Stimulated activated naive CD8-positive, alpha-beta T cell treated with anti-CD3 and anti-CD28 coated beads, Interleukin-15, Interleukin-2, amounts not matched to agents 100 U/mL and 50 U/mL, for 24 hours (primary cell): ENCODE measurements at regions not wholly inside any gene's neighbourhood (a gene's known extent, or its start where the extent isn't known, plus 50 kb on each side); places are given as distances from the start of the nearest gene placed in this dataset.

Source experiments
- ATAC-seq: fragments of 150-1000 bp; cut with Tn5 transposase; one replicate; pipeline ENCODE4 v1.10.0; 2021
- DNase-seq: peaks from one replicate; pipeline ENCODE4 v3.0.0; 2021

DNA sequence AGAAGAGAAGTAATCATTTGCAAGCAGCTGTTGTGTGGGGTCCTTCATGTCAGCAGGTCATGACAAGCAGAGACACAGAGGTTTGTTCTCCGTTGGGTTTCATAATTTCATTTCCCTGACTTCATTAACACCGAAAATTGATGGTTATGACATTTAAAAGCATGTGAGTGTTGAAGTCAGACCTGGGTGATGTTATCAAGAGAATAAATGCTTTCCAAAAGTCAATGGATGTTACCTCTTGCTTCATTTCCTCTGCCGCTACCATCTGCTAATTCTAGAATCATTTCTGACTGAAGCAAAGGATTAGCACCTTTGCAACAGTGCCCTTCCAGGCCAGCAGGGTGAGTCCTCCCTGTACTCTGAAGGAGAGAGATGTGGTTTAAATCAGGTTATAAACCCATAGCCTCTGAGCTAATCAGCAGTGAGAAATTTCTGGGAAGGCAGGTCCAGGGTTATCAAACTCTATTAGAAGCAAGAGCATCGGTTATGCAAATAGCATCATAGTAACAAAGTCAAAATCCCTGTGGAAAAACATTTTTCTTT is 446.2 kb downstream of the PIK3C3 start:
- ATAC-seq (no peak), DNase-seq (no peak)

DNA sequence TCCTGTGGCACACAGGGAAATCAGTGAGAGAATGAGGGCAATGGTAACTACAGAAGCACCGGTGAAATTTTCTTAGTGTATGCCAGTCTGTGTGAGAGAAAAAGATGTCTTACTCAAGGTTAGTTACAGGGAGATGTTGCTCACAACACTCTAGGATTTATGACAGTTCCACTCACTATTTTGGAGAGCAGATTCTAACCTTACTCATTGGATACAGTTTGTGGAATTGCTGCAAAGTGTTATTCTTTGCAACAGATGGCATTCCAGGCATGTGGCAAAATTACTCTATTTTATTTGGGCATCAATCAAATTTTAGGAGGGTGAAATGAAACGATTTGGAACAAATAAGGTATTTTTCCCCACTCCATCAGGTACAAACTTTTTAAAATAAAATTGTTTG is 449.1 kb downstream of the PIK3C3 start:
- no peak for ATAC-seq
- DNase-seq, result no peak

DNA sequence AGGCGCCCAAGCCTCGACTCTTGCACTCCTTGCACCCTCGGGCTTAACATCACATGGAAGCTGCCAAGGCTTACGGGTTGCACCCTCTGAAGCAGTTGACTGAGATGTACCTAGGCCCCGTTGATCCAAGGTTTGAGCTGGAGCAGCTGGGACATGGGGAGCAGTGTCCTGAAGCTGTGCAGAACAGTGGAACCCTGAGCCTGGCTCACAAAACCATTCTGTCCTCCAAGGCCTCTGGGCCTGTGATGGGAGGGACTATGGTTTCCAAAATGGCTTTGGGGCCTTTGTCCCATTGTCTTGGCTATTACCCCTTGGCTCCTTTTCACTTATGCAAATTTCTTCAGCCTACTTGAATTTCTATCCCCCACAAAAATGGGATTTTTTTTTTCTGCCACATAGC is 454.0 kb downstream of the PIK3C3 start:
- DNase-seq, result no peak
- no peak for ATAC-seq

DNA sequence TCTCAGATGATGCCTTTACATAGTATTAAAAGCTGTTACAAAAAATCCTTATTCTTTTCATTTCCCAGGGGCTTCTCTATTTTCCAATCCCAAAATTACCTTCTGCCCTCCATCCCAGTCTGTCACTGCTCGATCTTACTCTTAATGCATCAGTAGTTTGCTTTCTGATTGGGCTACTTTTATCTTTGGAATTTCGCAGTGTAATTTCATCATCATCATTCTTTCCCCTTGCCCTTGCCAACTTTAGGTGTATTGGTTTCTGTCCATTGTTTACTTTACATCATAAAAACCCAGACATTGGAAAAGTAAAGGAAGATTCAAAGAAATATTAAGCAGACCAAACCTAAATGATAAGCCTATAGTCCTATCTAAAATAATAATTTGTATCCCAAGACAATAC is 457.2 kb downstream of the PIK3C3 start:
- DNase-seq, result no peak
- no peak for ATAC-seq

DNA sequence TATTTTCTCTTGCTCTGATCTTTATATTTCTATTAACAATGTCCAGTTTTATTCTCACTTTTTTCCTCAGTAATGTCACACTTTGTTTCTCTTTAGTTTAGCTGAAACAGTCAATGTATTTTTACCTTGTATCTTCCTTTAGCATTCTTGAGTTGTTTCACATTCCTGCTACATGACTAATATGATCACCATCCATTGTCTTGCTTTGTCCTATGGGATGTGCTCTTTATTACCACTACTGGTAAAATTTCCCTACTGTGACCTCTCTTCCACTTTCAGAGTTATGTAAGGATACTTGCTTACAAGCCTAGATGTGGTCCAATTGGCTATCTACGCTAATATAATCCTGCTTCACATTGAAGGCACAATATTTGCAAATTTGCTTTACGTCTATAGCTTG is 457.9 kb downstream of the PIK3C3 start:
- ATAC-seq (no peak), DNase-seq (no peak)

DNA sequence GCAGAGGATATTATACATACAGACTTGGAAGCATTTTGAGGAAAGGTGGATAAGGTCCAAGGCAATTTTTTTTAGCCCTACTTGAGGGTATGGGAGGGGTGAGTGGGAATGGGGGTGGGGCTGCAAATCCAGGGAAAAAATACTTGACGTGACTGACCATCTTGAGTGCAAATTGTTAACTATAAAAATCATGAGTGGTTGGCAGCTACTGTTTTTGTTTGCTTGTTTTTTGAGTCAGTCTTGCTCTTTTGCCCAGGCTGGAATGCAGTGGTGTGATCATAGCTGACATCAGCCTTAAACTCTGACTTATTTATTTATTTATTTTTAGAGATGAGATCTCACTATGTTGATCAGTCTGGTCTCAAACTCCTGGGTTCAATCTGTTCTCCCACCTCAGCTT is 458.8 kb downstream of the PIK3C3 start:
- ATAC-seq, result no peak
- no peak for DNase-seq

DNA sequence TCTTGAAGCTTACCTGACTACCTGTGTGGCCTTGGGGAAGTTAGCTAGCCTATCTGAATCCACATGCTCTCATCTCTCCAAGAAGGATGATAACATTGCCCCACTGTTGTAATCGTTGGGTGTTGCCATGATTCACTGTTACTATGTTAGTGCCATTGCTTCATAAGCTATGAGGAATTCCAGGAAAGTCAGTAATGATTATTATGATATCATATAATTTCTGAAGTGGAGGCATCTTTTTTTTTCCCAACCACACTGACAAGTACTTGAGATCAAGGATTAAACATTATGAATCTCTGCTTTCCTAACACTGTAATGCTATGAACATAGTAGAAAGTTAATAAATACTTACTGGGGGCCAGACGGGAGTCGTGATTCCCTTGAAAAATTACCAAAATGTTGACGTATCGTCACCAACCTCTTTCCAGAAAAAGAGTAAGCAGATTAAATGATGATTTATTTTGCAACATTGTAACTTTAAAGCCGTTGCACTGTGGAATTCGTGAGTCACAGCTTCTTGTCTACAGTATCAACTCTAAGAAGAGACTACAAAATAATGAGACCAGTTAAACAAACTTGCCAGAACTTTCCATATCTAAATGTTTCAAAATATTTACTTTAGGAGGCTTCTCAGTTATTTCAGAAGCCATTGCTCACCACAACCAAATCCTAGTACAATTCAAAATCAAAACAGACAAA is 459.9 kb downstream of the PIK3C3 start:
- DNase-seq (no peak), ATAC-seq (no peak)

DNA sequence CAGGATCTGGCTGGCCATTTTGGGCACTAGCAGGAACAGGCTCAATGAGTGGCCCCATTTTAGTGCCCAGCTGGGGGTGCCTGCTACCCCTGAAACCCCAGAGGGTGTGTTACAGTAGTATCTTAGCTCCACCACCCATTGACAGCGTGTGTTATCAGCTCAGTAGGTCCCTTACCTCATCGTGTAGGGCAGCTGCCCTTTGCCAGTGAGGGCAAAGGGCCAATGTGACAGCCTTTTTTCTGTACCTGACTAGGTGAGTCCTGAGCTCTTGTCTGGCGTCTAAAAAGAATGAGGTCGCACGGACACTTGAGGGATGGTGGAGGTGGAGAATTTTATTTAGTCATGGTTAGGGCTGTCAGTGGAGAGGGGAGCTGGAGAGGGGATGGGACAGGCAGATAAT is 462.2 kb downstream of the PIK3C3 start:
- ATAC-seq (no peak), DNase-seq (no peak)

DNA sequence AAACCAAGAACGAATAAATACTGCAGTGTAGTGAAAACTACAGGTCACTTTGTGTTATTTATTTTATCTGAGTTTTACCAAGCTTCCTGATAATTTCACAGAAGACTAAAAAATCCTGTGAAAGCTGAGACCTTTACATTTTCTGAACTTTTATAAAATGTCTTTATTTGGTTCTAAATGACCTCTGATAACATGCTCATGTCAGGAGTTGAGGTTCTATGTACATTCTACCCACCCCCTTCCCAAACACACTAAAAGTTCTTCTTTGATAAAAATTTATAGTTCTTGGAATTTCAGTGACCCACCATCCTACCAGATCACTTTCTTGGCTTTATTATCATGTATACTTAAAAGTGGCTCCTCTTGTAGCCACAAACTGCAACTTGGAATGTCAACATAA is 463.1 kb downstream of the PIK3C3 start:
- DNase-seq, result no peak

DNA sequence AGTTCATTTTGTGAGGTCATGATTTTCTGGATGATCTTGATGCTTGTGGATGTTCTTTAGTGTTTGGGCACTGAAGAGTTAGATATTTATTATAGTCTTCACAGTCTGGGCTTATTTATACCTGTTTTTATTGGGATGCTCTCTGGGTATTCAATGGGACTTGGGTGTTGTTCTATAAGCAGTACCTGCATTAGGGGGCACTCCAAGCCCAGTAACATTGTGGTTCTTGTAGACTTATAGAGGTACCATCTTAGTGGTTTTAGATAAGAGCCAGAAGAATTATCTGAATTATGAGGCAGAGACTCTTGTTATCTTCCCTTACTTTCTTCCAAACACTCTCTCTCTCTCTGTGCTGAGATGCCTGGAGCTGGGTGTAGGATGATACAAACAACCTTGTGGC is 470.0 kb downstream of the PIK3C3 start:
- ATAC-seq (no peak), DNase-seq (no peak)

More for the DNA sequence above, 463.1 kb downstream of the PIK3C3 start:
- no peak for ATAC-seq

DNA sequence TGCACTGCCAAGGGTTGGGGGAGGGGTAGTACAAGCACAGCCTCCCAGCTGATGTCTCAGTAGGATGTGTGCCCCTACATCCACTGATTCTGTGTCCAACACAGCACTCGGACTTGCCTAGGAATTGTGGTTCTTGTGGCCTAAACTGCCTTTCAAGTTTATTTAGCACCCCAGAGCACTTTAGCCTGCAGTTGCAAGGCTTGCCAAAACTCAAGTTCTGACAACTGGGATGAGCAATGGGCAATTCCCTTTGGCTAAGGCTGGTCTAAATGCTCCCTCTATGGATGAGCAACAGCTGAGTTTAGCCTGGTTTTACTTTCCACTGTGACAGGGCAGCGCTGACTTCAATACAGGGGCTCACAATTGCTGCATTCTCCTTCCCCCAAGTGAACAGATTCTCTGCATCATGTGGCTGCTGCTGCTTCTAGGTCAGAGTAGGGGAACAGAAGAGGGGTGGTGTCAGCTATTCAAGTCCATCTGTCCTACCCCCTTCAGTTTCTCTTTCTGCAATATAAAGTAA is 471.5 kb downstream of the PIK3C3 start:
- no peak for ATAC-seq
- no peak for DNase-seq

DNA sequence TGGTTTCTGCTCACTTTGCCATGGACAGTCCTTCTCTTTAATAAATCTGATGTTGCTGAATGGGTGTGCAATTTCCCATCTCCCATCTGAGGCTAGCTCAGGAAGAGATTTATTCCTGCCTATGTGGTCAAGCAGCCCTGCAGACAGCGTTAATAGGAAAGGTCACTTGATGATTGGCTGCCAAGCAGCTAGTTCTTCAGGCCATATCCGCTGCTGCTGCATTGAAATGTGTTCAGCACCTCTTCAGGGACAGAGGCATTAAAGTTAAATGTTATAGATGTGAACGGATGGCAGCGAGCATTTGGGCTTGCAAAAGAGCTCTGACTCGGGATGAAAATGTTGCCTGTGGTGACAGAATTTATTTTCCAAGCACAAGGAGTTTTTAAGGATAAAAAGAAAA is 474.2 kb downstream of the PIK3C3 start:
- no peak for DNase-seq
- no peak for ATAC-seq

DNA sequence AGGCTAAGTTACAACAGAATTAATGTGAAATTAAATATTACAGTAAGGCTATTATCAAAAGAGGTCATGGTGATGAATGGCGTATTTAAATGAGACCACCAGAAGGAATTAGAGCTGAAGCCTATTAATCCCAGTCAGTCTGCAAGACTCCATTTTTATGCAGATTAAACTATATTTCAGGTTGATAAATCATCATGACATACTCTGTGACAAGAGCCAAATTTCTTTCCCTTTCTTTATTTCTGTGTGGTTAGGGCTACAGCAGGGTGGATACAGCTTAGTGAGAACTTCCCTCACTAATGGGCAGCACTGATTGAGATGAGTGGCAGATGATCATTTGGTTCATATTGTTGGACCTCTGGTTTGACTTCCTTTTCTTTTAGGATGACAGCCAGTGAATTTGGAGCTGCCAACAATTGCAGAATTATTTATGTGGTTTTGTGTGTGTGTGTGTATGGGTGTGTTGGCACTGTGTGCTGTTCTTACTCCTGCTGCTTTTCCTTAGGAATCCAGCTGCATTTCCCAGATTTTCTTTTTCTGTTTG is 481.3 kb downstream of the PIK3C3 start:
- DNase-seq (no peak), ATAC-seq (no peak)

DNA sequence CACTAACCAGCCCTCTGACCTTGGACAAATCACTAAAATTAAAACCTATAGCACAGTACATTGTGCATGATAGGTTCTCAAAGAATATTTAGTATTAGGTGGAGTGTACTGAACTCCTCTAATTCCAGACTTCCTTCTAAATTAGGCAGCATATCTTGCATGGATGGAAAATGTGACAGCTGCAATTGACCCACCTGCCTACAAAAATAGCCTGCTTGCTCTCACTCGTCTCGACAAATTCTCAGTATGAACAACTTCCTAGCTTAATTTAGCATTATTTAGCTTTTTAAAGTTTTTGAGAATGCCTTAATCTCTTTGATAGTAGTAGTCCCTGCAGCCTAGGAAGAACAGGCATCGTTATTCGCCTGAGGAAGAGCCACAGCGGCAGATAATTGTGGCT is 482.0 kb downstream of the PIK3C3 start:
- no peak for ATAC-seq
- no peak for DNase-seq

DNA sequence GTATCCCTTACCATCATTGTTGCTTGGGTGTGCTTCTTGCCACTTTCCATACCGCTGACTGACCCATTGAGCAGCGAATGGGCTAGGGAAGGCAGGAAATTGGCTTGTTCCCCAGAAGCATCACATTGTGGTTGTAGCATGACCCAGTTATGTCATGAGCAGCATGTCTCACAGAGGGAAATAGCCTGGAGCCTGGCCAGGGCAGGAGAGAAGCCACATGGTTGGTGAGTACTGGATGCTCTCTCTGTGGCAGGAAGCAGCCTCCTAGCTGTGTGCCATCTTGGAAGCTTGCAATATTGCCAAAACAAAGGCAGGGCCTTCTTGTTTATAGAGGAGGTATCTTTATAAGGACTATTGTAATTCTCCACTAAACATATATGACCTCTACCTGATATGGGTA is 482.6 kb downstream of the PIK3C3 start:
- DNase-seq, result no peak
- no peak for ATAC-seq

DNA sequence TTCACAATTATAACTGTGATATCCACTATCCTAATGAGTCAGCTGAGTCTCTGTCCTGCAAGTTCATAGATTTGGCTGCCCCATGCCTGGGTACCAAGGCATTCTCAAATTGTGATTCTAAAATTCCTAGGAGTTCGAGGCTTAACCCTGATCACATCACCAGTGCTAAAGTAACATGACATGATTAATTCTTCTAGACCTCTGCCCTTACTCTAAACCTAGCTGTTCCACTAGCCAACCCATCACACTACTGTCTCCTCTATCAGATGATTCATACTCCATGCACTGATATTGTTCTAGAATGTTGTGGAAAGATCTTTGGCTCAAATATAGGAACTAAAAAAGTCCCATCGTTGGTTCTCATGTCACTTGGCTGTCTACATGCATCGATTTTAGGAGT is 487.6 kb downstream of the PIK3C3 start:
- no peak for ATAC-seq
- DNase-seq, result no peak

DNA sequence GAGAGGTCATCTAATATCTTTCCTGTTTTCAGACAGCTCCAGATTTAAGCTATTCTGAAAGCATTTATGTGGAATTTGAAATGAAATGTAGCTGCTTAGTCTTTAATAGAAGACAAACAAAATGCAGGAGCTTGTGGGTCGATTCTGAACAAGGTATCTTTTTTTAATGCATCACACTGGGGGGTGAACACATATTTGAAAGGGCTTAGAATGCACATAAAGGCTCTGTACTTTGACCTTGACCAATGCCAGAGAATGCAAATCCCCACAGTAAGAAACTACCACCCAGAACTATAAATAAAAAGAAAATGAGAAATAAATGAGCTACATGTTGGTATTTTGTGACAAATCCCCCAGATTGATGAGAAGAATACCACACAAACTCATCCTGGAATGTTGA is 489.3 kb downstream of the PIK3C3 start:
- ATAC-seq, result no peak
- no peak for DNase-seq

DNA sequence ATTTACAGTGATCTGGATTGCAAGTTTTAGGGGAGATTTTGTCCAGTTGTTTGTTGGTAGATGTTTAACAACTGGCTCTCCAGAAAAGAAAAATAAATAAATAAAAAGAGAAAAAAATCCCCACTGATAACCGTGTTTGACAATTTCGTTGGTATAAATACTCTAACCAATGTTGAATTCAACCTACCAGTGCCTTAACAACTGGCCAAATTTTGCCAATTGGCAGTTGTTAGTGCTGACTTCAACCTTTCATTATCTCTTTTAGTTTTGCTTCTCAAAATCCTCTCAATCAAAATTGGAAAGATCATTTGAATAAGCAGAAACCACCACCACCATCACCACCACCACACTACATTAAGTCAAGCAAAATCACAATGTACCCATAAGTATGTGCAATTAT is 490.3 kb downstream of the PIK3C3 start:
- DNase-seq, result no peak
- ATAC-seq, result no peak

DNA sequence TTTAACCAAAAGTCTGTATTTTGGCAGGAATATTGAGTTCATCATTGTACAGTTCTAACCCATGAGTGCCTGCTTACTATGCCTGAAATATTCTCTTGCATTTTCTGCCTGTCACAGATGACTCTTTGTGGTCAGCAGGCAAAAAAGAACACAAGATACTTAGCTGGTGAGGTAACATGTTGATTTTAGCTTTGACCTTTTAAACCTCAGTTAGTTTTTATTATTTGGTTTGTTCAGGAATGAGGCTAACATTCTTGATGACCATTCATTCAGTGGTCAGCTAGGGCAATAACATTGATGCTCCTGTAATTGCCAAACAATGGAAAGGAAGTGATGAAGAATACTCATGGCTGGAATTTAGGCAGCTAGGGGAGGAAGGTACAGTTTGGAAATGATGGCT is 491.2 kb downstream of the PIK3C3 start:
- ATAC-seq (no peak), DNase-seq (no peak)

DNA sequence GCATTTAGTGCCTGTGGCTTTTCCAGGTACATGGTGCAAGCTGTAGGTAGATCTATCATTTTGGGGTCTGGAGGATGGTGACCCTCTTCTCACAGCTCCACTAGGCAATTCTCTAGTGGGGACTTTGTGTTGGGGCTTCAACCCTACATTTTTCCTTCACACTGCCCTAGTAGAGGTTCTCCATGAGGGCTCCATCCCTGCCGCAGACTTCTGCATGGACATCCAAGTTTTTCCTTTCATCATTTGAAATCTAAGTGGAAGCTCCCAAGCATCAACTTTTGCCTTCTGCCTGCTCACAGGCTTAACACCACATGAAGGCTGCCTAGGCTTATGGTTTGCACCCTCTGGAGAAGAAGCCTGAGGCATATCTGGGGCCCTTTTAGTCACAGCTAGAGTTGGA is 492.7 kb downstream of the PIK3C3 start:
- DNase-seq, result no peak

DNA sequence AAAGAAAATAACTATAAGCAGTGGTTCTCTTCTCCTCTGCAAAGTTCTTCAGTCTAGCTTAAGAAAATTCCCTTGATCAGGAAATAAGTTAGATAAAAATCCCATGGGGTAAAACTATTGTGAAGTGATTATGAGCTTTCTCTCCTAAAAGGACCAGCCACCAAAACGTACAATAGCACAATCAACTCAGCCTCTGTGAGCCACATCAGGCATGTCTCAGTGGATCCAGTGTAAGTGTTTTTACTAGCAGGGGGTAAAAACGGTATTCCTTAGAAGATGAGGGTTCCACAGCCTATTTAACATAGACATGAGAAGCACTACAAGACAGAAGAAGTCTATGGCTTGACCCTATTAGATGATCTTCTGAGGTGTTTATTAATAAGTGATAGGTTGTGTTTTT is 503.2 kb downstream of the PIK3C3 start:
- no peak for DNase-seq
- ATAC-seq, result no peak

More for the DNA sequence above, 492.7 kb downstream of the PIK3C3 start:
- no peak for ATAC-seq

DNA sequence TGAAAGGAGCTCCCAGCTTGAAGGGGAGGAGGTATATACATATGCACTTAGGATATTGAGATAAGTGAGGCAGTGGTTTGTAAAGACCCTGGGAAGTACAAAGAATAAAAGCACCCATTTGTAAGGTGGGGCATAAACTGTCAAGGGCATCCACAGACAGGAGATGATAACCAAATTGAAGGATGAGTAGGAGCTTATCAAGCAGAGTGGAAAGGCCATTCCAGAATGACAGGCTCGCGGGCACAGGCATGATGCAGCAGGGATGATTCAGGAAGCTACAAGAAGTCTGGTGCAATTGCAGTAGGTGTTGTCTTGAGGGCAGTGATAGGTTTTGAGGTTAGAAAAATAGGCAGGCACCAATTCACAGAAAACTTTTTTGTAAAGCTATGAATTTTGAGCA is 504.8 kb downstream of the PIK3C3 start:
- DNase-seq (no peak), ATAC-seq (no peak)

DNA sequence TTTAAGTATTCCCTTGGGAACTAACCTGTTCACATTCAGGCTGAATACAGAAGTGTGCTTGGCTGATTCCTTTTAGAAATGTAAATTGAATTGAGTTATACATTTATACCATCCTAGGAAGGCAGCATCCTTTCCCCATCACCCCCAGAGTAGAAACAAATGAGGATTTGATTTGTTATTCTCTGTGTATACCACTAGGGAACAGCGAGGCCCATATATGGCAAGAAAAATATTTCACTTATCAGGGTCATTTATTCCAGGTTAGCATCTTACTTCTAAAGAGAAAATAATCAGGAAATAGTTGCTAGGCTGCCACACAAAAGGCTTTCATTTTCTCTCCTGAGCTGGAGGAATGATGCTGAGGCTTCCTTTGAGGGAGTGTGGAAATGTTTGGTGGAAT is 516.9 kb downstream of the PIK3C3 start:
- DNase-seq (no peak), ATAC-seq (no peak)

DNA sequence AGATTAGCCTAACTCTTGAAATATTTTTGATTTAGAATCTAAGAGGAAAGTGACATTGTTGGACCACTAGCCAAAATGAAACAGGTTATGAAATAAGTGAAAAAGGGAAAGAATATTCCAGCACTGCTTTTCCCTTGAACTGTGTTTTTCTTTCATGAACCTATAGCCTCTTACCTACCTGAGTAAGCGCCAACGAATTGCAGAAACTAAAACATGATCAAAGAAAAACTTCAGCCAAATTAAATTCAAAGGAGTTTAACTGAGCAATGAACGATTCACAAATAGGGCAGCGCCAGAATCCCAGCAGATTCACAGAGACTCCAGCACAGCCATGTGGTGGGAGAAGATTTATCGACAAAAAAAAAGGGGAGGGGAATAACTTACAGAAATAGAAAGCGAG is 518.6 kb downstream of the PIK3C3 start:
- no peak for ATAC-seq
- no peak for DNase-seq
